ENCODE measurements at regions not wholly inside any gene's neighbourhood (a gene's known extent, or its start where the extent isn't known, plus 50 kb on each side); places are given as distances from the start of the nearest gene placed in this dataset.

GRCh38 chr16:80014241-80014939 lies 413.9 kb upstream of the MAF start:
- H3K36me3 Mint-ChIP-seq (ENCODE audit: low read depth) = no peaks in the 10 kb centered on the region
- H3K27ac Mint-ChIP-seq = no peak overlapping the region
- intact Hi-C loops (cut with micrococcal nuclease) = no loop called here
- ChIA-PET POLR2A (no interaction called here), CTCF (no interaction called here)
- TF ChIP-seq CTCF (IDR thresholded peaks at IDR 0.05) = no peak
- no peaks in the 10 kb centered on the region for H3K9me3 Mint-ChIP-seq
- no peak for ATAC-seq
- H3K27me3 Mint-ChIP-seq = peaks cover 3% of the 10 kb centered on the region
- H3K4me3 Mint-ChIP-seq = no peak overlapping the region
- no peaks in the 10 kb centered on the region for H3K4me1 Mint-ChIP-seq (ENCODE audit: low read depth)
- no peak for DNase-seq

- no peak for DNase-seq
- peaks cover 3% of the 10 kb centered on the region for H3K27me3 Mint-ChIP-seq
- H3K27ac Mint-ChIP-seq = no peak overlapping the region
- H3K9me3 Mint-ChIP-seq = no peaks in the 10 kb centered on the region
- CTCF ChIA-PET = no interaction called here
- no peak overlapping the region for H3K4me3 Mint-ChIP-seq
- ATAC-seq = no peak
- TF ChIP-seq CTCF (IDR thresholded peaks at IDR 0.05) = no peak
- POLR2A ChIA-PET = no interaction called here
- intact Hi-C loops (cut with micrococcal nuclease) = no loop called here
- H3K4me1 Mint-ChIP-seq (ENCODE audit: low read depth) = no peaks in the 10 kb centered on the region
- no peaks in the 10 kb centered on the region for H3K36me3 Mint-ChIP-seq (ENCODE audit: low read depth)
These were observed 412.0 kb upstream of the MAF start for GRCh38 chr16:80012586-80012985.

GRCh38 chr16:80009971-80010659 lies 409.6 kb upstream of the MAF start:
- intact Hi-C loops (cut with micrococcal nuclease) = no loop called here
- Mint-ChIP-seq H3K4me3 (no peak overlapping the region), H3K9me3 (no peaks in the 10 kb centered on the region), H3K27ac (no peak overlapping the region), H3K4me1 (ENCODE audit: low read depth) (no peaks in the 10 kb centered on the region), H3K36me3 (ENCODE audit: low read depth) (no peaks in the 10 kb centered on the region), H3K27me3 (peaks cover 3% of the 10 kb centered on the region)
- ATAC-seq (no peak), DNase-seq (no peak)
- CTCF ChIA-PET = no interaction called here
- no peak for TF ChIP-seq CTCF (IDR thresholded peaks at IDR 0.05)
- POLR2A ChIA-PET = no interaction called here

GRCh38 chr16:80008857-80009256 lies 408.3 kb upstream of the MAF start:
- ATAC-seq (no peak), DNase-seq (no peak)
- no peak overlapping the region for H3K27ac Mint-ChIP-seq
- no peaks in the 10 kb centered on the region for H3K4me1 Mint-ChIP-seq (ENCODE audit: low read depth)
- H3K9me3 Mint-ChIP-seq = no peaks in the 10 kb centered on the region
- no peak overlapping the region for H3K4me3 Mint-ChIP-seq
- peaks cover 3% of the 10 kb centered on the region for H3K27me3 Mint-ChIP-seq
- ChIA-PET CTCF (interaction anchor here (0.9 kb wide), 1 partner anchor 10 kb away, joined by 3 read pairs; no protein-coding TSS in a partner anchor), POLR2A (no interaction called here)
- intact Hi-C loops (cut with micrococcal nuclease) = no loop called here
- TF ChIP-seq CTCF (IDR thresholded peaks at IDR 0.05) = no peak
- H3K36me3 Mint-ChIP-seq (ENCODE audit: low read depth) = no peaks in the 10 kb centered on the region

GRCh38 chr16:80007231-80007630 lies 406.7 kb upstream of the MAF start:
- no peak overlapping the region for H3K27ac Mint-ChIP-seq
- CTCF ChIA-PET = interaction anchor here (2.9 kb wide), 1 partner anchor 10 kb away, joined by 12 read pairs; no protein-coding TSS in a partner anchor

More at GRCh38 chr16:80007231-80007630, 406.7 kb upstream of the MAF start:
- intact Hi-C loops (cut with micrococcal nuclease) = no loop called here
- POLR2A ChIA-PET = no interaction called here
- no peak for TF ChIP-seq CTCF (IDR thresholded peaks at IDR 0.05)
- H3K4me1 Mint-ChIP-seq (ENCODE audit: low read depth) = no peaks in the 10 kb centered on the region
- DNase-seq = no peak
- H3K4me3 Mint-ChIP-seq = no peak overlapping the region
- H3K36me3 Mint-ChIP-seq (ENCODE audit: low read depth) = no peaks in the 10 kb centered on the region
- H3K9me3 Mint-ChIP-seq = no peaks in the 10 kb centered on the region
- no peak for ATAC-seq
- peaks cover 3% of the 10 kb centered on the region for H3K27me3 Mint-ChIP-seq
